ENCODE measurements at regions not wholly inside any gene's neighbourhood (a gene's known extent, or its start where the extent isn't known, plus 50 kb on each side); places are given as distances from the start of the nearest gene placed in this dataset.

- H4K20me1 ChIP-seq (ENCODE audit: low read depth, low read length), result no peaks in the 10 kb centered on the region
- TF ChIP-seq EZH2phosphoT487 (conservative IDR thresholded peaks at IDR 0.05; ENCODE audit: low read length) (no peak), CTCF (IDR thresholded peaks at IDR 0.05; ENCODE audit: insufficient read depth, low read length, poor library complexity, severe bottlenecking) (no peak)
- no peak overlapping the region for H3K4me2 ChIP-seq (ENCODE audit: low read depth, low read length, poor library complexity, severe bottlenecking)
- no peak overlapping the region for H3K9ac ChIP-seq (ENCODE audit: low read length)
- H2AFZ ChIP-seq (ENCODE audit: low read depth, low read length, severe bottlenecking), result no peak overlapping the region
- H3K27me3 ChIP-seq (ENCODE audit: low read length), result no peaks in the 10 kb centered on the region
- no peak overlapping the region for H3K27ac ChIP-seq (ENCODE audit: low read depth, low read length)
- H3K79me2 ChIP-seq (ENCODE audit: insufficient read depth, low read length), result no peaks in the 10 kb centered on the region
- no peaks in the 10 kb centered on the region; the same call in 1 of the 2 replicates for H3K36me3 ChIP-seq (ENCODE audit: low read length)
- no peaks in the 10 kb centered on the region for H3F3A ChIP-seq (ENCODE audit: insufficient read depth)
- H3K9me2 ChIP-seq (replicated peaks; ENCODE audit: insufficient read depth, low read length), result no peaks in the 10 kb centered on the region
- H3K9me3 ChIP-seq (ENCODE audit: insufficient read depth, low read length), result no peaks in the 10 kb centered on the region
- H3K4me3 ChIP-seq (ENCODE audit: insufficient read depth, low read length, poor library complexity, severe bottlenecking), result no peak overlapping the region
Measured at GRCh38 chr9:88816591-88816990, 174.7 kb upstream of the S1PR3 start.

GRCh38 chr9:88817628-88818027, 173.6 kb upstream of the S1PR3 start:
- Histone ChIP-seq H3F3A (ENCODE audit: insufficient read depth) (no peaks in the 10 kb centered on the region), H3K27me3 (ENCODE audit: low read length) (no peaks in the 10 kb centered on the region), H3K9ac (ENCODE audit: low read length) (no peak overlapping the region), H3K79me2 (ENCODE audit: insufficient read depth, low read length) (no peaks in the 10 kb centered on the region), H2AFZ (ENCODE audit: low read depth, low read length, severe bottlenecking) (no peak overlapping the region), H3K4me3 (ENCODE audit: insufficient read depth, low read length, poor library complexity, severe bottlenecking) (no peak overlapping the region), H3K4me2 (ENCODE audit: low read depth, low read length, poor library complexity, severe bottlenecking) (no peak overlapping the region), H3K27ac (ENCODE audit: low read depth, low read length) (no peak overlapping the region), H3K9me3 (ENCODE audit: insufficient read depth, low read length) (no peaks in the 10 kb centered on the region), H3K9me2 (replicated peaks; ENCODE audit: insufficient read depth, low read length) (no peaks in the 10 kb centered on the region), H3K36me3 (ENCODE audit: low read length) (no peaks in the 10 kb centered on the region; the same call in 1 of the 2 replicates), H4K20me1 (ENCODE audit: low read depth, low read length) (no peaks in the 10 kb centered on the region)
- no peak for TF ChIP-seq EZH2phosphoT487 (conservative IDR thresholded peaks at IDR 0.05; ENCODE audit: low read length)
- TF ChIP-seq CTCF (IDR thresholded peaks at IDR 0.05; ENCODE audit: insufficient read depth, low read length, poor library complexity, severe bottlenecking), result no peak

GRCh38 chr9:88818495-88819201, 172.6 kb upstream of the S1PR3 start:
- Histone ChIP-seq H4K20me1 (ENCODE audit: low read depth, low read length) (no peaks in the 10 kb centered on the region), H3K4me3 (ENCODE audit: insufficient read depth, low read length, poor library complexity, severe bottlenecking) (no peak overlapping the region), H3K9ac (ENCODE audit: low read length) (no peak overlapping the region), H3F3A (ENCODE audit: insufficient read depth) (no peaks in the 10 kb centered on the region), H3K27me3 (ENCODE audit: low read length) (no peaks in the 10 kb centered on the region), H3K9me2 (replicated peaks; ENCODE audit: insufficient read depth, low read length) (no peaks in the 10 kb centered on the region), H3K27ac (ENCODE audit: low read depth, low read length) (no peak overlapping the region), H2AFZ (ENCODE audit: low read depth, low read length, severe bottlenecking) (no peak overlapping the region), H3K4me2 (ENCODE audit: low read depth, low read length, poor library complexity, severe bottlenecking) (no peak overlapping the region), H3K79me2 (ENCODE audit: insufficient read depth, low read length) (no peaks in the 10 kb centered on the region), H3K36me3 (ENCODE audit: low read length) (no peaks in the 10 kb centered on the region; the same call in 1 of the 2 replicates), H3K9me3 (ENCODE audit: insufficient read depth, low read length) (no peaks in the 10 kb centered on the region)
- TF ChIP-seq EZH2phosphoT487 (conservative IDR thresholded peaks at IDR 0.05; ENCODE audit: low read length), result no peak
- no peak for TF ChIP-seq CTCF (IDR thresholded peaks at IDR 0.05; ENCODE audit: insufficient read depth, low read length, poor library complexity, severe bottlenecking)

Data from SU-DHL-6 (cell line).